Activated naive CD4-positive, alpha-beta T cell treated with anti-CD3 and anti-CD28 coated beads, Interleukin-2, amount 10 ng/mL, durations not matched to agents 7 days and 5 days (primary cell): ENCODE measurements at regions not wholly inside any gene's neighbourhood (a gene's known extent, or its start where the extent isn't known, plus 50 kb on each side); places are given as distances from the start of the nearest gene placed in this dataset.

Experiments
- CTCF ChIA-PET: fragments of 350-600 bp; sonication (Branson Sonifier 250); formaldehyde crosslinking; loops from one replicate; lab custom pipeline; 2021; ENCODE audit warnings: antibody characterized with exemption; lab: Charles Lee
- DNase-seq: peaks from one replicate; pipeline ENCODE4 v3.0.0-alpha.2; 2020
- H3K27ac Mint-ChIP-seq: one replicate; pipeline ENCODE4 v1.8.0; 2021; ENCODE audit warnings: mild to moderate bottlenecking, moderate library complexity, mixed read lengths
- H3K27me3 Mint-ChIP-seq: one replicate; pipeline ENCODE4 v1.8.0; 2021; ENCODE audit warnings: mild to moderate bottlenecking, mixed read lengths
- H3K36me3 Mint-ChIP-seq: one replicate; pipeline ENCODE4 v1.8.0; 2021; ENCODE audit warnings: mixed read lengths
- H3K4me1 Mint-ChIP-seq: one replicate; pipeline ENCODE4 v1.8.0; 2021; ENCODE audit warnings: mixed read lengths
- H3K4me3 Mint-ChIP-seq: one replicate; pipeline ENCODE4 v1.8.0; 2021; ENCODE audit warnings: mild to moderate bottlenecking, moderate library complexity, mixed read lengths
- H3K9me3 Mint-ChIP-seq: one replicate; pipeline ENCODE4 v1.8.0; 2021; ENCODE audit warnings: mixed read lengths

GRCh38 chr6:128759447-128759846 lies 123.5 kb upstream of the LAMA2 start:
- Mint-ChIP-seq H3K27me3 (no peaks in the 10 kb centered on the region), H3K27ac (no peak overlapping the region), H3K4me1 (no peaks in the 10 kb centered on the region), H3K4me3 (no peak overlapping the region), H3K36me3 (no peaks in the 10 kb centered on the region), H3K9me3 (no peaks in the 10 kb centered on the region)
- CTCF ChIA-PET: no interaction called here
- DNase-seq: no peak

- Mint-ChIP-seq H3K27me3 (no peaks in the 10 kb centered on the region), H3K4me1 (no peaks in the 10 kb centered on the region), H3K9me3 (no peaks in the 10 kb centered on the region), H3K4me3 (no peak overlapping the region), H3K36me3 (no peaks in the 10 kb centered on the region), H3K27ac (no peak overlapping the region)
- CTCF ChIA-PET: no interaction called here
- no peak for DNase-seq
Measured at GRCh38 chr6:128757961-128758360, 125.0 kb upstream of the LAMA2 start.

DNA sequence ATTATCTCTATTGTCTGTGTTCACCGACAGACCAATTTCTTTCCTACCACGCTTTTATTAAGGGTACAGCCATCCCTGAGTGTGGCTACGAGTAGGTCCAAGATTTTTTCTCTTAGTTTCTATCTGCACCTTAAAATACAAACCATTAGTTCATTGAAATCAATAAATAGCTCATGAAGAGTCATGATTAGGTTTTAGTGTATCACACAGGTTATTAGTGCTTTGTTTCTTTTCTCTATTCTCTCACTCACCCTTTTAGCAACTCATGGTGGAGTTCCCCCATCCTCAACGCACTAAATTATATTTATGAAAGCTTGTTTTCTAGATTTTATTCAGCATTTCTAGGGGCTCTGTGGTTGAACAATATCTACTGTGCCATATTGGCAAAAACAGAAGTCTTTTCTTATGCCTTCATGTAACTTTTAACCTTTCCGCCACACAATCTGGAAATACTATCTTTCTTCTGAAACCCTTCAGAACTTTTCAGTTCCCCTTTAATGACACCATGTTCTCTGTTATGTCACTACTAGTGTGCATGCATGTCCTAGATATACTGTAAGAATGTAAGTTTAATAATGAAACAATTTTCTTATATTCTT lies 128.2 kb upstream of the LAMA2 start:
- Mint-ChIP-seq H3K36me3 (no peaks in the 10 kb centered on the region), H3K4me3 (no peak overlapping the region), H3K27ac (no peak overlapping the region), H3K4me1 (no peaks in the 10 kb centered on the region), H3K9me3 (no peaks in the 10 kb centered on the region), H3K27me3 (no peaks in the 10 kb centered on the region)
- DNase-seq: no peak
- CTCF ChIA-PET: no interaction called here

DNA sequence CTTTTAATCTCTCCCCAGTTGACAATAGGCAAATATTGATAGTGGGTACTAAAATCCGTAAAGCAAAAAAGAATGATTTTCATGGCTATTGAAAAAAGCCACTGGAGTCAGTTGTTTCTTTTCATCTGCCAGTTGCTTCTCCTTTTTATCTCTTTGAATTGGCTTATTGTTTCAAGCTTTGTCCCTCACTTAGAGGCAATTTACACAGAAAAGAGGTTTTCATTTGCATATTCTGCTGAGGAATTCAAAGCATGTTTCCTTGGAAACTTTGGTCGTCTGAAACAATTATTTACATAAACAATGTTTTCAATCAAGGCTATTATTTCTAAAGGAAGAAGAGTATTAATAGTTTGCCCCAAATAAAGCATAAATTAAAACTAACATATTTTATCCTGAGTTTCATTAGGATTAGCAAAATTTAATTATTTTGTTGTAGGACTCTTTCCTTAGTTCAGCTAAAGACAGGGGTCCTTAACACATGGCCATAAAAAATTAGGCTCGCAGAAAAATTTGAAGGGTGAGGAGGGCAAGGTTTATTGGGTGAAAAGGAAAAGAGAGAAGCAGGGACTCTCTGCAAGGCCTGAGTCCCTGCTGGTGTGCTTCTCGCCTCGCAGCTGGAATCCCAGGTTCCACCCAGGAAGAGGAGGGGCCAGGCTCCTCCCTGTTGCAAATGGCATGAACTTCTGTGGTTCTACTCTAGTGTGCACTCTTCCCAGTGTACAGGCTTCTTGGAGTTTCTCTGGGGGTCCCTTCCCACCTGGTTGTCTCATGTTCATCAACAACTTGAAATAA lies 138.8 kb upstream of the LAMA2 start:
- Mint-ChIP-seq H3K27ac (no peak overlapping the region), H3K4me3 (no peak overlapping the region), H3K27me3 (no peaks in the 10 kb centered on the region), H3K9me3 (no peaks in the 10 kb centered on the region), H3K4me1 (no peaks in the 10 kb centered on the region), H3K36me3 (no peaks in the 10 kb centered on the region)
- CTCF ChIA-PET: no interaction called here
- DNase-seq: no peak

GRCh38 chr6:128742900-128743299 lies 140.0 kb upstream of the LAMA2 start:
- Mint-ChIP-seq H3K9me3 (no peaks in the 10 kb centered on the region), H3K4me3 (no peak overlapping the region), H3K36me3 (no peaks in the 10 kb centered on the region), H3K4me1 (no peaks in the 10 kb centered on the region), H3K27me3 (no peaks in the 10 kb centered on the region), H3K27ac (no peak overlapping the region)
- CTCF ChIA-PET: no interaction called here
- no peak for DNase-seq

DNA sequence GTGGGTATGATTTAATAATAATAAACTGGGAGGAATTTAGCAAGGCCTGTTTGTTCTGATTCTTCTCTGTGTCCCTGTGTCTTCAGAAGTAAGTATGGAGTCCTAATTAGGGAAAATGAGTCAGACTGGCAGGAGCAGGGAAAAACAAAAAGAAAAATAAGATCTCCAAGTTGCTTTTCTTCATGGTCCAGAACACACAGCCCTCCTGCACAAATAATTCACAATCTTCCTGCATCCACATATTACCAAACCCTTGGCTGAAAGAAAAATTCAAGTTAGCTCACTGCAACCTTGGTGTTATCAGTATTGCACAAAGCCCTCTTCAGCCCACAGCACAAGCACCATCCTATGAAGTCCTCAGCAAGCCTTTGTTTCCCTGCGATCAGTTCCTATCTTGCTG lies 142.0 kb upstream of the LAMA2 start:
- CTCF ChIA-PET: no interaction called here
- Mint-ChIP-seq H3K9me3 (no peaks in the 10 kb centered on the region), H3K4me1 (no peaks in the 10 kb centered on the region), H3K4me3 (no peak overlapping the region), H3K36me3 (no peaks in the 10 kb centered on the region), H3K27me3 (no peaks in the 10 kb centered on the region), H3K27ac (no peak overlapping the region)
- no peak for DNase-seq

DNA sequence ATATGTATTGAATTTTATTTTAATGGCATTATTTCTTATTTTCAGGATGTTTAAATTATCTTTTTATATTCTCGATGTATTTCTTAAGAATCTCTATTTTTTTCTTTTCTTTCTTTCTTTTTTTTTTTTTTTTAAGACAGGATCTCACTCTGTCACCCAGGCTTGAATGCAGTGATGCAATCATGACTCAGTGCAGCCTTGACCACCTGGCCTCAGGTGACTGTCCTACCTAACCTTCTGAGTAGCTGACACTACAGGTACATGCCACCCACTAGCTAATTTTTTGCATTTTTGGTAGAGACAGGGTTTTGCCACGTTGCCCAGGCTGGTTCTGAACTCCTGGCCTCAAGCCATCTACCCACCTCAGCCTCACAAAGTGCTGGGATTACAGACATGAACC lies 143.8 kb upstream of the LAMA2 start:
- H3K36me3 Mint-ChIP-seq: no peaks in the 10 kb centered on the region
- no peak overlapping the region for H3K4me3 Mint-ChIP-seq
- CTCF ChIA-PET: no interaction called here
- no peaks in the 10 kb centered on the region for H3K4me1 Mint-ChIP-seq
- H3K27me3 Mint-ChIP-seq: no peaks in the 10 kb centered on the region
- no peaks in the 10 kb centered on the region for H3K9me3 Mint-ChIP-seq
- no peak for DNase-seq
- H3K27ac Mint-ChIP-seq: no peak overlapping the region

DNA sequence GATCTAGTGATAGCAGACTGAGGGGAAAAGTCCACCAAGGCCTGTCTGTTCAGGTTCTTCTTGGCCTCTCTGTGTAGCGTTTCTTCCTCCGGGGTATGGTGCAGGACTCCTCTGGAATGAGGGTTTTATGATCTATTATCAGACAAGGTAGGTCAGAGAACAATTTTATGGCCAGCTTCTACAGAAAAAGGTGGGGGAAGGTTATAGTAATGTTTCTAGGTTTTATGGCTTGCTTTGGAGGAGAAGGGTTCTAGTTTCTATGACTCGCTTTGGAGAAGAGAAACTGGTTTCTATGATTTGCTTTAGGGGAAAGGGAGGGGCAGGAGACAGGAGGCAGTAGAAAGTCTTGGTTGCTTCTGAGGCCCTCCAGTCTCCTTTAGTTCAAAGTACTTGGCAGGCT lies 144.8 kb upstream of the LAMA2 start:
- Mint-ChIP-seq H3K9me3 (no peaks in the 10 kb centered on the region), H3K27ac (no peak overlapping the region), H3K4me1 (no peaks in the 10 kb centered on the region), H3K4me3 (no peak overlapping the region), H3K36me3 (no peaks in the 10 kb centered on the region), H3K27me3 (no peaks in the 10 kb centered on the region)
- CTCF ChIA-PET: no interaction called here
- no peak for DNase-seq

DNA sequence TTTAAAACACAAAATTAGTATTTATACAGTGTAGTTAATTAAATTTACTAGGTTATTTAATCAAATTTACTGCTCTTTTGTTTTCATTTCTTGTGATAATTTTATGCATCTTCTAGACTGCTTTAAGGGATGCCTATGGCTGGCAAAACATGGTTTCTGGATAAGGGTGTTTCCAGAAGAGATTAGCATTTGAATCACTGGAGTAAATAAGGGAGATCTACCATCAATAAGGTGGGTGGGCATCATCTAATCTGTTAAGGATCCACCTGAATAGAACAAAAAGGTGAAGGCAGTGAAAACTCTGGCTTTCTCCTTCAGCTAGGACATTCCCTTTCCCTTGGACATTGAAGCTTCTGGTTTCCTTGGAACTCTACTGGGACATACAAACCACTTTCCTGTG lies 146.2 kb upstream of the LAMA2 start:
- no peak overlapping the region for H3K4me3 Mint-ChIP-seq
- CTCF ChIA-PET: no interaction called here
- H3K9me3 Mint-ChIP-seq: no peaks in the 10 kb centered on the region
- no peaks in the 10 kb centered on the region for H3K4me1 Mint-ChIP-seq
- H3K36me3 Mint-ChIP-seq: no peaks in the 10 kb centered on the region
- H3K27me3 Mint-ChIP-seq: no peaks in the 10 kb centered on the region
- no peak overlapping the region for H3K27ac Mint-ChIP-seq
- no peak for DNase-seq

DNA sequence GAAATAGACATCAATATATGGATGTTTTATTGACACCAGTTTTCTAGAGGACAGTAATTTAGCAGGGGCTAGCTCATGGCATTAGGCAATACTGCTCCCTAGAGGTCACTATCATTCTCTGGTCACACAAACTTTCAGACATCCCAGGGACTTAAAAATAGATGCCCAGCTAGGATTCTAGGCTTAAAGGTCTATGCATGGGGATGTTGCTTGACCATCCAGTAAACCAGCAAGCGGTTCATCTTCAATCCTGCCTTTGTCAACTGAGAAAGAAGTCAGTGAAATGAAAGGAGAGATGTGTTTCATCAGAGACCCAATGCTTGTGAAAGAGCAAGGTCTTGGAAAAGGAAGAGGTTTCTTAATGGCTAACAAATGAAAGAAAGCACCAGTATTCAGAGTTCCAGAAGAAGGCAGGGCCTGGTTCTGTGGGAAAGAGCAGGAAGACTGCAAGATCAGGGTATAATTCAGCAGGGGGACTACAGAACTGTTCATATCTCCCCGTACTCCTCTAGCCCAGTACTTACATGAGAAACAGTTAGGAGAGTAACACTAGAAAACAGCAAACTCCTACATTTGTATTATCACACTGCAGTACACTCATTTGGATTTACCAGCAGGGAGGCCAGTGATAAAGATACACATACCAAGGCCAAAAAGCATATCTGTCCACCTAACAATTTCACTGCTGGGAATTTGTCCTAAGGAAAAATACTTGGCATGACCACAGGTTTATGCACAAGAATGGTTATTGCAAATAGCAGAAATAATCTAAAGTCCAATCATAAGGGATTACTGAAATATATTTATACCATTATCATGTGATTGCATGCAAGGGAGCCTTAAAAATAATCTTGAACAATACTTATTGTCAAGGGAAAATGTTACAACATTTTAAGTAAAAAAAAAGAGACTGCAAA lies 151.4 kb upstream of the LAMA2 start:
- H3K27me3 Mint-ChIP-seq: peaks cover 5% of the 10 kb centered on the region
- H3K27ac Mint-ChIP-seq: no peak overlapping the region
- H3K36me3 Mint-ChIP-seq: no peaks in the 10 kb centered on the region
- no peak for DNase-seq
- CTCF ChIA-PET: interaction anchor here (1.0 to 1.2 kb wide), 2 partner anchors 1125 to 1176 kb away, joined by 3 to 4 read pairs; no protein-coding TSS in a partner anchor
- H3K9me3 Mint-ChIP-seq: no peaks in the 10 kb centered on the region
- H3K4me1 Mint-ChIP-seq: no peaks in the 10 kb centered on the region
- H3K4me3 Mint-ChIP-seq: no peak overlapping the region

DNA sequence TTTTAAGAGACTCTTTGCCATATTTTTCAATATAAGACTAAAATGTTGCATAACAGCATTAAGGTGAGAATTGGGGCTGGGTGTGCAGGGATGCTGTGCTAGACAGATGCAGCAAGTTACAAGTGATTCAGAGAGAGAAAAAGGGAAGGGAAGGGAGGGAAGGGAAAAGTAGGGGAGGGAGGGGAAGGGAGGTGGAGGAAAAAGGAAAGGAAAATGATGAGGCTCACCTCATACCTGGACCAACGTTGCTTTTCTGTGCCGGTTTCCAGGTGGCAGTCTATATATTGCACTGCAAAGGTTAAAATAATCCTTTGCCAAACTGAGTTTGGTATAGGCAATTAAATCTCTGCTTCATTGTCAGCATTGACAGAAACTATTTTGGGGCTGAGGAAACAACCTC lies 155.4 kb upstream of the LAMA2 start:
- H3K36me3 Mint-ChIP-seq: no peaks in the 10 kb centered on the region
- no peak for DNase-seq
- CTCF ChIA-PET: interaction anchor here (0.7 kb wide), 1 partner anchor 922 kb away, joined by 3 read pairs; no protein-coding TSS in a partner anchor
- no peak overlapping the region for H3K4me3 Mint-ChIP-seq
- no peaks in the 10 kb centered on the region for H3K9me3 Mint-ChIP-seq
- peaks cover 5% of the 10 kb centered on the region for H3K27me3 Mint-ChIP-seq
- H3K4me1 Mint-ChIP-seq: no peaks in the 10 kb centered on the region
- H3K27ac Mint-ChIP-seq: no peak overlapping the region

DNA sequence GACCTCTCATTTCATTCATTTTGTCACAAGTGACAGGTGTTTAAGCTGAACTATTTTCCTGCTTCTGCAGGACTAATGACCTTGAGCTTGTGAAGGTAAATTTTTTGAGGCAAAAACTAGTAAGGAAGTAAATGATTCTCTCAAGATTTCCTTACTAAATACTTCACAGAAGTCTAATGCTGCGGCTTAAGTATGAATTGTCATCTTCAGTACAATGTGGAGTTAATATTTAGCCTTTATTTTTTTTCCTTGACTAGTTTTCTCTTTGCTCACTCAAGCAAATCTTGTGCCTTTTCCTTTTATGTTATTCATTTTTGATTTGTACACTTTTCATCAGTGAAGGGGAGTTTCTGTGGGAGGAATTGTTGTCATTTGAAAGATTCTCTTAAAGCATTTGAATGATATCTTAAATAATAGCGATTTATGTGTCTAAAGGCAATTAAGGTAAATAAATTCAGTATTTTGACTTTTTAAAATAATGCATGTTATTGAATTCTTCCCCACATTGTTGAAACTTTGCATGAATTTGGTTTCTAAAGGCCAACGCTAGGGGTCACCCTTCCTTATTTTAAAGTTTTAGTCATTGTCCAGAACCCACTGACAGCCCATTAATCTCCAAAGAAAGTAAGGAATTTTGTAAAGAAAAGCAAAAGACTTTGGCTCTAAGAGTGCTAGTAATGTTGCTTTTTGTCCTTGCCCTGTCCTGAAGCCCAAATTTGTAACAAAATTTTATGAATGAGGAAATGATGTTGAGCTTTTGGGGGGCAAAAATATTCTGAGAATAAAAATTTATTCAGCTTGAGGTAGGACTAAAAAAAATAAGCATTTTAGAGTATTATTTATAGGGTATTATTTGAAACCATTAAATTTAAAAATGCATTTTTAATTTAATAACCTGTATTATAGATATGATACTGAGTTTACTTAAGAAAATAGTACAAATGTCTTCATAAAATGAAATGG lies 157.4 kb upstream of the LAMA2 start:
- CTCF ChIA-PET: interaction anchor here (0.8 to 1.2 kb wide), 3 partner anchors 10 to 528 kb away, joined by 3 read pairs; no protein-coding TSS in a partner anchor
- Mint-ChIP-seq H3K4me3 (no peak overlapping the region), H3K27me3 (peaks cover 5% of the 10 kb centered on the region), H3K9me3 (no peaks in the 10 kb centered on the region), H3K4me1 (no peaks in the 10 kb centered on the region), H3K36me3 (no peaks in the 10 kb centered on the region), H3K27ac (no peak overlapping the region)
- peak; percentile 23 for DNase-seq

DNA sequence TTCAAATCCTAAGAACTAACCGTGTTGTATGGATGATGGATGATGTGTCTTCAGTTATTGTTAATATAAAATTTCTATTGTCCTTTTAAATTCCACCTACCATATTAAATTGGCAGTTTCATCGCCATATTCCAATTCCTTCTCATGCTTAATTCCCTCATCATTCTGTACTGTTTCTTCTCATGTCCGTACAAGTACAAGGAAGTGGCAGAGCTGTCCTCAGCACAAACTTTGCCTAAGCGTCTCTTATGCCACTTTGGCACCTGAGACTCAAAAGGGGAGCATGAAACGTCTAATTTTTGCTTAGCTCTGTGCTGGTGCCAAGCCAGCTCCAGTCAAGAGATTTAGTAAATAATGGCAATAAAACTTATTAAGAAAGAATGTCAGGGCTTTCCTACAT lies 158.2 kb upstream of the LAMA2 start:
- no peaks in the 10 kb centered on the region for H3K36me3 Mint-ChIP-seq
- H3K4me3 Mint-ChIP-seq: no peak overlapping the region
- H3K9me3 Mint-ChIP-seq: no peaks in the 10 kb centered on the region
- H3K27me3 Mint-ChIP-seq: peaks cover 5% of the 10 kb centered on the region
- H3K4me1 Mint-ChIP-seq: no peaks in the 10 kb centered on the region
- CTCF ChIA-PET: interaction anchor here (1.2 kb wide), 1 partner anchor 10 kb away, joined by 3 read pairs; no protein-coding TSS in a partner anchor
- no peak overlapping the region for H3K27ac Mint-ChIP-seq
- DNase-seq: no peak
